ENCODE measurements at regions not wholly inside any gene's neighbourhood (a gene's known extent, or its start where the extent isn't known, plus 50 kb on each side); places are given as distances from the start of the nearest gene placed in this dataset.

DNA sequence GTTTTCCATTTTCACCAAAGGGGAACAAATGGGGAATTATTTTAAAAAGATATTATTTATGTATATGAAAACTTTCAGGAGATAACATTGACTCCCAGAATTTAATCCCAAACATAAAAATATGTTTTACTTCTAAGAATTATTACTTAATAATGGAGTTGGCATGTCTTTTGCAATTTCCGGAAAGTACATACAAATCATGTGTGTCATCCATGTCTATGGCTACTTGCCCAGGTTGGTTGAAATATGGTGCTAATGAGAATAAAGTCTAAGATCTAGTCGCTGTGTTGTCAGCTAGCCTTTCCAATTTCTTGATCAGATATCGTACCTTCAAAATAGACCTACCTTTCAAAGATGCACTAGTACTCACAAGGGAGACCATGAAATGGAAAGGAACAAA lies 1003.2 kb upstream of the PCDH20 start:
- H3K36me3 ChIP-seq (ENCODE audit: insufficient read depth, low read length) = no peaks in the 10 kb centered on the region
- H3K9me2 ChIP-seq (replicated peaks; ENCODE audit: low read depth, low read length) = no peaks in the 10 kb centered on the region
- no peaks in the 10 kb centered on the region for H3K9me3 ChIP-seq (ENCODE audit: insufficient read depth, low read depth, low read length)
- H3K9ac ChIP-seq (ENCODE audit: low read depth, low read length, poor library complexity, severe bottlenecking) = no peak overlapping the region
- no peaks in the 10 kb centered on the region for H3F3A ChIP-seq (ENCODE audit: low read depth)
- H3K79me2 ChIP-seq (ENCODE audit: insufficient read depth, low read length) = no peaks in the 10 kb centered on the region
- H3K4me2 ChIP-seq (ENCODE audit: low read depth, low read length, poor library complexity, severe bottlenecking) = no peak overlapping the region
- TF ChIP-seq CTCF (conservative IDR thresholded peaks at IDR 0.05; ENCODE audit: low read length) = no peak
- no peak for TF ChIP-seq EZH2phosphoT487 (IDR thresholded peaks at IDR 0.05; ENCODE audit: borderline replicate concordance)
- no peaks in the 10 kb centered on the region for H3K27me3 ChIP-seq (ENCODE audit: insufficient read depth, low read length, poor library complexity, severe bottlenecking)
- H3K4me3 ChIP-seq (ENCODE audit: low read length, poor library complexity, severe bottlenecking) = no peak overlapping the region
- H4K20me1 ChIP-seq (ENCODE audit: insufficient read depth, low read length, poor library complexity, severe bottlenecking) = no peaks in the 10 kb centered on the region
- no peaks in the 10 kb centered on the region for H3K4me1 ChIP-seq (ENCODE audit: insufficient read depth, low read length, poor library complexity, severe bottlenecking)
- H2AFZ ChIP-seq (ENCODE audit: low read length) = no peak overlapping the region

DNA sequence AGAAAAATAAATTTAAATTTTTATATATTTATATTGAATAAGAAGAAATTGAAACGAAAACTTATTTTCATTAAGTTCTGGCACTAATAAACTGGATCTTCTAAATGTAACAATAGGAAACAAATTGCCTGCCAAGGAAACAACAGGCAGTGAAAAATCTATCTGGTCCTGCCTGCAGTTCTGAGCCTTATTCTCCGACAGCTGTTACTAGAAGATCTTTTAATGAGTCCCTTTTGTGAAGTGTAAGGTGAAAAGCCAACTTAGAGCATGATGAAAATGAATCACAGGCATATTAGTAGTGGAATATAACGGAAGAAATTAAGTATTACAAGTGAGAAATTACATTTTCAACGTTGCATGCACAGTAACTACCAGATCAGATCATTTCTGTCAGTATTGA lies 1002.7 kb upstream of the PCDH20 start:
- Histone ChIP-seq H3F3A (ENCODE audit: low read depth) (no peaks in the 10 kb centered on the region), H3K4me2 (ENCODE audit: low read depth, low read length, poor library complexity, severe bottlenecking) (no peak overlapping the region), H4K20me1 (ENCODE audit: insufficient read depth, low read length, poor library complexity, severe bottlenecking) (no peaks in the 10 kb centered on the region), H3K36me3 (ENCODE audit: insufficient read depth, low read length) (no peaks in the 10 kb centered on the region), H3K4me3 (ENCODE audit: low read length, poor library complexity, severe bottlenecking) (no peak overlapping the region), H2AFZ (ENCODE audit: low read length) (no peak overlapping the region), H3K9me2 (replicated peaks; ENCODE audit: low read depth, low read length) (no peaks in the 10 kb centered on the region), H3K9ac (ENCODE audit: low read depth, low read length, poor library complexity, severe bottlenecking) (no peak overlapping the region), H3K4me1 (ENCODE audit: insufficient read depth, low read length, poor library complexity, severe bottlenecking) (no peaks in the 10 kb centered on the region), H3K9me3 (ENCODE audit: insufficient read depth, low read depth, low read length) (no peaks in the 10 kb centered on the region), H3K79me2 (ENCODE audit: insufficient read depth, low read length) (no peaks in the 10 kb centered on the region), H3K27me3 (ENCODE audit: insufficient read depth, low read length, poor library complexity, severe bottlenecking) (no peaks in the 10 kb centered on the region)
- no peak for TF ChIP-seq CTCF (conservative IDR thresholded peaks at IDR 0.05; ENCODE audit: low read length)

DNA sequence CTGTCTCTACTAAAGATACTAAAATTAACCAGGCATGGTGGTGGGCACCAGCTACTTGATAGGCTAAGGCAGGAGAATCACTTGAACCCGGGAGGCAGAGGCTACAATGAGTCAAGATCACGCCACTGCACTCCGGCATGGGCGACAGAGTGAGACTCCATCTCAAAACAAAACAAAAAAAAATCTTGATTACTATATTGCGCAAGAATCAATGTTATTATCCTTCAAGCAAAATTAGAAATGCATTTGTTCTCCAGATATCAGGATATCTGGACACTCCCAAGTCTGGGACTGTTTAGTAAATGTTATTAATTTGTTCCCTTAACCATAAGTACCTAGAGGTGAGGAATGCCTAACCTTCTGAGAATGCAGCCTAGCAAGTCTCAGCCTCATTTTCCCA lies 992.2 kb upstream of the PCDH20 start:
- no peak overlapping the region for H3K4me3 ChIP-seq (ENCODE audit: low read length, poor library complexity, severe bottlenecking)
- no peaks in the 10 kb centered on the region for H3K4me1 ChIP-seq (ENCODE audit: insufficient read depth, low read length, poor library complexity, severe bottlenecking)
- no peak overlapping the region for H2AFZ ChIP-seq (ENCODE audit: low read length)
- H3K36me3 ChIP-seq (ENCODE audit: insufficient read depth, low read length) = no peaks in the 10 kb centered on the region
- no peaks in the 10 kb centered on the region for H3K9me3 ChIP-seq (ENCODE audit: insufficient read depth, low read depth, low read length)
- H3K9me2 ChIP-seq (replicated peaks; ENCODE audit: low read depth, low read length) = no peaks in the 10 kb centered on the region
- H3K27me3 ChIP-seq (ENCODE audit: insufficient read depth, low read length, poor library complexity, severe bottlenecking) = no peaks in the 10 kb centered on the region
- no peaks in the 10 kb centered on the region for H3K79me2 ChIP-seq (ENCODE audit: insufficient read depth, low read length)
- H3K4me2 ChIP-seq (ENCODE audit: low read depth, low read length, poor library complexity, severe bottlenecking) = no peak overlapping the region
- TF ChIP-seq EZH2phosphoT487 (IDR thresholded peaks at IDR 0.05; ENCODE audit: borderline replicate concordance) (no peak), CTCF (conservative IDR thresholded peaks at IDR 0.05; ENCODE audit: low read length) (no peak)
- no peaks in the 10 kb centered on the region for H3F3A ChIP-seq (ENCODE audit: low read depth)
- no peaks in the 10 kb centered on the region for H4K20me1 ChIP-seq (ENCODE audit: insufficient read depth, low read length, poor library complexity, severe bottlenecking)
- no peak overlapping the region for H3K9ac ChIP-seq (ENCODE audit: low read depth, low read length, poor library complexity, severe bottlenecking)

Measured in Loucy (cell line).